ENCODE measurements at regions not wholly inside any gene's neighbourhood (a gene's known extent, or its start where the extent isn't known, plus 50 kb on each side); places are given as distances from the start of the nearest gene placed in this dataset.

DNA sequence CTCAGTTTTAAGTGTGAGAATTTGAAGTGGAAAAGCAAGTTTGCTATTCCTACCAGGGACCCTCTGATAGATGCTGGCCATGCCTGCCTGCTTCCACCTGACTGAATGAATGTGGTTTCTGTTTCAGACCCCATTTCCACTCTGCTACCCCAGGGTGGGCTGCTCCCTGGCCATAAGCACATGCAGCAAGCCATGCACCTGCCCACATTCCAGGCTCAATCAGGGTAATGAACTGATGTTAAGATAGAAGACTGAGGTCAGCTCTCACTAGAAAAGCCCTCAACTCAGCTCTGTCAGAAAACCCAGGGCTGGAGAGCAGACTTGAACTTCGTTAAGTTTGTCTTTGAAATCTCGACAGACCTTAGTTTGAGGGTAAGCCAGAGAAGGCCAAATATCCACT lies 333.9 kb downstream of the CYRIA start:
- 89% methylated on average over 2 of the region's 2 CpGs; no CpG with 5 or more reads in 1 of the 2 experiments for WGBS, 2 experiments (ENCODE audit: extremely low coverage in 1 of 2, insufficient coverage in 1 of 2, insufficient read length in 1 of 2, insufficient replicate concordance in 2 of 2, low coverage in 1 of 2, low lambda C conversion rate in 2 of 2, missing lambda C conversion rate in 1 of 2)
- Histone ChIP-seq H2AFZ (ENCODE audit: low read length) (no peak overlapping the region), H2BK20ac (ENCODE audit: low read length) (no peak overlapping the region), H2BK120ac (replicated peaks; ENCODE audit: low read depth, low read length) (no peak overlapping the region), H2BK15ac (ENCODE audit: low read length) (no peak overlapping the region), H3K4me2 (ENCODE audit: insufficient read depth in 1 of 2, low read depth in 2 of 2, low read length in 2 of 2) (no peak overlapping the region; a peak in 1 of 4 replicates), H3K18ac (ENCODE audit: extremely low read depth, low read length) (no peak overlapping the region), H4K20me1 (replicated peaks in 1 of 2; ENCODE audit: control insufficient read depth in 1 of 2, insufficient read depth in 2 of 2, low read length in 2 of 2) (no peaks in the 10 kb centered on the region), H2BK5ac (ENCODE audit: low read depth, low read length) (no peak overlapping the region), H3K79me1 (ENCODE audit: low read depth, low read length) (no peaks in the 10 kb centered on the region), H3K56ac (replicated peaks; ENCODE audit: insufficient read length, low read depth, low read length) (no peak overlapping the region), H3K9ac (replicated peaks in 1 of 4; ENCODE audit: extremely low read depth in 1 of 4, low read depth in 3 of 4, low read length in 3 of 4) (no peak overlapping the region), H3K4ac (replicated peaks; ENCODE audit: insufficient read length, low read depth, low read length) (peak overlapping the region; percentile 13), H4K8ac (ENCODE audit: extremely low read depth, insufficient read depth, low read length) (no peak overlapping the region), H3K14ac (ENCODE audit: insufficient read length) (no peak overlapping the region), H3K4me1 (replicated peaks in 1 of 4; ENCODE audit: control insufficient read depth in 3 of 4, insufficient read depth in 4 of 4, low read length in 3 of 4) (peaks cover 9 to 16% (median 14%) of the 10 kb centered on the region in 4 experiments), H3K36me3 (ENCODE audit: control insufficient read depth in 2 of 4, insufficient read depth in 4 of 4, low read length in 3 of 4) (no peaks in the 10 kb centered on the region), H3K79me2 (ENCODE audit: control insufficient read depth in 1 of 2, insufficient read depth in 2 of 2, low read length in 2 of 2) (no peaks in the 10 kb centered on the region), H2AK5ac (ENCODE audit: low read depth, low read length) (no peak overlapping the region), H3K23me2 (ENCODE audit: low read depth, low read length) (no peaks in the 10 kb centered on the region; the same call in 1 of the 2 replicates), H3K27me3 (replicated peaks in 1 of 4; ENCODE audit: control insufficient read depth in 3 of 4, extremely low read depth in 1 of 4, insufficient read depth in 3 of 4, low read length in 3 of 4) (peaks cover 0 to 4% (median 1%) of the 10 kb centered on the region in 4 experiments; a peak in 1 of 7 replicates), H4K5ac (ENCODE audit: insufficient read length, low read depth, low read length) (no peak overlapping the region), H3K9me3 (ENCODE audit: insufficient read depth in 2 of 2, low read depth in 1 of 2, low read length in 1 of 2) (no peaks in the 10 kb centered on the region), H3K4me3 (ENCODE audit: extremely low read depth in 1 of 4, insufficient read depth in 2 of 4, low read depth in 3 of 4, low read length in 4 of 4) (no peak overlapping the region), H3K23ac (ENCODE audit: insufficient read length) (no peak overlapping the region), H3K27ac (ENCODE audit: low read depth, low read length) (no peak overlapping the region), H2BK12ac (ENCODE audit: low read depth, low read length) (no peak overlapping the region), H4K91ac (replicated peaks; ENCODE audit: insufficient read length, low read length) (no peak overlapping the region)
- POLR2A ChIA-PET (ENCODE audit: partially characterized antibody), result interaction anchor here (0.5 kb wide), 1 partner anchor 391 kb away, joined by 4 read pairs; the partner anchor contains the start of gene MYCN
- CTCF ChIA-PET (ENCODE audit: partially characterized antibody), result no interaction called here
- FAIRE-seq (no peak), DNase-seq (ENCODE audit: low read depth in 1 of 2, low spot score in 2 of 2) (no peak)
- TF ChIP-seq ASH2L (IDR thresholded peaks at IDR 0.05; ENCODE audit: low read length), result no peak
- no peak for TF ChIP-seq RNF2 (IDR thresholded peaks at IDR 0.05; ENCODE audit: borderline replicate concordance, low read depth, low read length, missing control alignments, poor library complexity, severe bottlenecking)
- TF ChIP-seq, protein P1, sequence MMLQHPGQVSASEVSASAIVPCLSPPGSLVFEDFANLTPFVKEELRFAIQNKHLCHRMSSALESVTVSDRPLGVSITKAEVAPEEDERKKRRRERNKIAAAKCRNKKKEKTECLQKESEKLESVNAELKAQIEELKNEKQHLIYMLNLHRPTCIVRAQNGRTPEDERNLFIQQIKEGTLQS (IDR thresholded peaks at IDR 0.05; ENCODE audit: insufficient read depth, low read depth, low read length), result no peak
- TF ChIP-seq ZNF274 (IDR thresholded peaks at IDR 0.05; ENCODE audit: borderline replicate concordance, extremely low read depth, low read length), result no peak
- TF ChIP-seq TEAD4 (IDR thresholded peaks at IDR 0.05; ENCODE audit: low read depth, low read length), result peak; percentile 21; the same call in 1 of the 2 replicates
- no peak for TF ChIP-seq NANOG (IDR thresholded peaks at IDR 0.05; ENCODE audit: insufficient read depth, low read depth, low read length, poor library complexity, severe bottlenecking)

All from H1 (cell line).